ENCODE measurements at regions not wholly inside any gene's neighbourhood (a gene's known extent, or its start where the extent isn't known, plus 50 kb on each side); places are given as distances from the start of the nearest gene placed in this dataset.

GRCh38 chr4:37000281-37000680 lies 244.3 kb upstream of the NWD2 start:
- intact Hi-C loops (cut with DNase I; ENCODE audit: low total_unique reads): no loop called here
- no peaks in the 10 kb centered on the region for H3K4me1 ChIP-seq
- peaks cover 0 to 5% of the 10 kb centered on the region in 2 donors for H3K9me3 ChIP-seq

GRCh38 chr4:37001688-37002436 lies 242.7 kb upstream of the NWD2 start:
- TF ChIP-seq CTCF (IDR thresholded peaks at IDR 0.05) (no peak), POLR2A (IDR thresholded peaks at IDR 0.05) (no peak), POLR2AphosphoS5 (IDR thresholded peaks at IDR 0.05) (no peak)
- Histone ChIP-seq H3K36me3 (no peaks in the 10 kb centered on the region), H3K27ac (no peak overlapping the region), H3K27me3 (no peaks in the 10 kb centered on the region), H3K9me3 (peaks cover 0 to 5% of the 10 kb centered on the region in 2 donors), H3K4me3 (no peak overlapping the region), H3K4me1 (no peaks in the 10 kb centered on the region)
- DNase-seq (ENCODE audit: low spot score in 2 of 2): no peak
- intact Hi-C loops (cut with DNase I; ENCODE audit: low total_unique reads): no loop called here

More at GRCh38 chr4:37000281-37000680, 244.3 kb upstream of the NWD2 start:
- DNase-seq (ENCODE audit: low spot score in 2 of 2): no peak
- Histone ChIP-seq H3K27ac (no peak overlapping the region), H3K27me3 (no peaks in the 10 kb centered on the region), H3K36me3 (no peaks in the 10 kb centered on the region), H3K4me3 (no peak overlapping the region)
- no peak for TF ChIP-seq CTCF (IDR thresholded peaks at IDR 0.05)
- no peak for TF ChIP-seq POLR2A (IDR thresholded peaks at IDR 0.05)
- no peak for TF ChIP-seq POLR2AphosphoS5 (IDR thresholded peaks at IDR 0.05)

- H3K9me3 ChIP-seq: peaks cover 0 to 5% of the 10 kb centered on the region in 2 donors
- H3K4me3 ChIP-seq: no peak overlapping the region
- no peaks in the 10 kb centered on the region for H3K36me3 ChIP-seq
- intact Hi-C loops (cut with DNase I; ENCODE audit: low total_unique reads): no loop called here
- no peak for DNase-seq (ENCODE audit: low spot score in 2 of 2)
- no peaks in the 10 kb centered on the region for H3K4me1 ChIP-seq
- TF ChIP-seq POLR2AphosphoS5 (IDR thresholded peaks at IDR 0.05) (no peak), CTCF (IDR thresholded peaks at IDR 0.05) (no peak), POLR2A (IDR thresholded peaks at IDR 0.05) (no peak)
- no peak overlapping the region for H3K27ac ChIP-seq
- no peaks in the 10 kb centered on the region for H3K27me3 ChIP-seq
These were observed 241.9 kb upstream of the NWD2 start for GRCh38 chr4:37002625-37003024.

- no peaks in the 10 kb centered on the region for H3K27me3 ChIP-seq
- no peak overlapping the region for H3K27ac ChIP-seq
- peaks cover 0 to 5% of the 10 kb centered on the region in 2 donors for H3K9me3 ChIP-seq
- intact Hi-C loops (cut with DNase I; ENCODE audit: low total_unique reads): no loop called here
- H3K4me1 ChIP-seq: no peaks in the 10 kb centered on the region
- no peaks in the 10 kb centered on the region for H3K36me3 ChIP-seq
- H3K4me3 ChIP-seq: no peak overlapping the region
- DNase-seq (ENCODE audit: low spot score in 2 of 2): no peak
- no peak for TF ChIP-seq POLR2AphosphoS5 (IDR thresholded peaks at IDR 0.05)
- no peak for TF ChIP-seq POLR2A (IDR thresholded peaks at IDR 0.05)
- TF ChIP-seq CTCF (IDR thresholded peaks at IDR 0.05): no peak
These were observed 236.3 kb upstream of the NWD2 start for GRCh38 chr4:37008199-37008598.

- no peak overlapping the region for H3K27ac ChIP-seq
- no peaks in the 10 kb centered on the region for H3K27me3 ChIP-seq
- H3K36me3 ChIP-seq: no peaks in the 10 kb centered on the region
- TF ChIP-seq CTCF (IDR thresholded peaks at IDR 0.05) (no peak), POLR2A (IDR thresholded peaks at IDR 0.05) (no peak), POLR2AphosphoS5 (IDR thresholded peaks at IDR 0.05) (no peak)
- intact Hi-C loops (cut with DNase I; ENCODE audit: low total_unique reads): no loop called here
- no peaks in the 10 kb centered on the region for H3K4me1 ChIP-seq
- no peak for DNase-seq (ENCODE audit: low spot score in 2 of 2)
- no peak overlapping the region for H3K4me3 ChIP-seq
- no peaks in the 10 kb centered on the region for H3K9me3 ChIP-seq
These were observed 230.0 kb upstream of the NWD2 start for GRCh38 chr4:37014584-37014983.
